Erythroblast (primary cell): ENCODE measurements at regions not wholly inside any gene's neighbourhood (a gene's known extent, or its start where the extent isn't known, plus 50 kb on each side); places are given as distances from the start of the nearest gene placed in this dataset.

Source experiments
- GATA1 ChIP-seq: IDR thresholded peaks from 2 replicates; pipeline ENCODE4 v1.6.1; 2011; ENCODE audit warnings: low read depth, mild to moderate bottlenecking, control low read depth, low read length, moderate library complexity
- POLR2A ChIP-seq: IDR thresholded peaks from 2 replicates; pipeline ENCODE4 v1.6.1; 2011; ENCODE audit warnings: mild to moderate bottlenecking, low read length

DNA sequence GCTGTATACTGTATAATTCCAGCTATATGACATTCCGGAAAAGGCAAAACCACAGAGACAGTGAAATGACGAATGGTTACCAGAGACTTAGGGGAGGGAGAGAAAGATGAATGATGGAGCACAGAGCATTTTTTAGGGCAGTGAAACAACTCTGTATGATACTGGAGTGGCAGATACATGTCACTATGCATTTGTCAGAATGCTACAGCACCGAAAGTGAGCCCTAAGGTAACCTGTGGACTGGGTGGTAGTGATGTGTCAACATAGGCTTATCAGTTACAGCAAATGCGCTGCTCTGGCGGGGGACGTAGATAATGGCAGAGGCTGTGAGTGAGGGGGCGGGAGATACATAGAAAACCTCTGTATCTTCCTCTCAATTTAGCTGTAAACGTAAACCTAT is 201.3 kb upstream of the SSTR4 start:
- TF ChIP-seq POLR2A (no peak), GATA1 (no peak)
